H9 (cell line): ENCODE measurements at regions not wholly inside any gene's neighbourhood (a gene's known extent, or its start where the extent isn't known, plus 50 kb on each side); places are given as distances from the start of the nearest gene placed in this dataset.

ENCODE experiments used
- DNase-seq: peaks from one replicate; pipeline ENCODE4 v3.0.0-alpha.2; 2017
- H2AFZ ChIP-seq: one replicate; pipeline ENCODE4 v1.6.1; 2013; ENCODE audit warnings: mild to moderate bottlenecking, low read length, control low read depth, moderate library complexity
- H2AK5ac ChIP-seq: 2 replicates; pipeline ENCODE4 v1.6.1; 2013; ENCODE audit warnings: low read length, control low read depth, mixed read lengths; ENCODE audit not compliant: insufficient read length
- H2BK120ac ChIP-seq: one replicate; pipeline ENCODE4 v1.6.1; 2013; ENCODE audit warnings: low read depth, mild to moderate bottlenecking, low read length, control low read depth, inconsistent platforms; ENCODE audit not compliant: poor library complexity, severe bottlenecking
- H2BK12ac ChIP-seq: 2 replicates; pipeline ENCODE4 v1.6.1; 2013; ENCODE audit warnings: low read length, control low read depth, mixed read lengths, low read depth; ENCODE audit not compliant: insufficient read length
- H2BK15ac ChIP-seq: 2 replicates; pipeline ENCODE4 v1.6.1; 2013; ENCODE audit warnings: low read depth, low read length, control low read depth
- H2BK20ac ChIP-seq: one replicate; pipeline ENCODE4 v1.6.1; 2013; ENCODE audit warnings: low read depth, mild to moderate bottlenecking, low read length, control low read depth, inconsistent platforms; ENCODE audit not compliant: poor library complexity, severe bottlenecking
- H2BK5ac ChIP-seq: 2 replicates; pipeline ENCODE4 v1.6.1; 2013; ENCODE audit warnings: low read length, control low read depth, mixed read lengths; ENCODE audit not compliant: insufficient read length
- H3K14ac ChIP-seq: 2 replicates; pipeline ENCODE4 v1.6.1; 2013; ENCODE audit warnings: low read length, control low read depth; ENCODE audit not compliant: insufficient read depth
- H3K18ac ChIP-seq: 2 replicates; pipeline ENCODE4 v1.6.1; 2013; ENCODE audit warnings: low read depth, mild to moderate bottlenecking, mixed read lengths, low read length, control low read depth; ENCODE audit not compliant: insufficient read length
- H3K23ac ChIP-seq: 2 replicates; pipeline ENCODE4 v1.6.1; 2013; ENCODE audit warnings: low read length, control low read depth, mixed read lengths, low read depth; ENCODE audit not compliant: insufficient read length
- H3K23me2 ChIP-seq: 2 replicates; pipeline ENCODE4 v1.6.1; 2013; ENCODE audit warnings: low read depth, mild to moderate bottlenecking, mixed read lengths, low read length, control low read depth; ENCODE audit not compliant: insufficient read length, poor library complexity, severe bottlenecking
- H3K27ac ChIP-seq: 2 replicates; pipeline ENCODE4 v1.5.1; 2013; ENCODE audit warnings: low read length, control low read depth, mixed read lengths, low read depth; ENCODE audit not compliant: insufficient read length
- H3K27me3 ChIP-seq: 2 replicates; pipeline ENCODE4 v1.6.1; 2013; ENCODE audit warnings: low read length, control low read depth, inconsistent platforms; ENCODE audit not compliant: insufficient read depth
- H3K4ac ChIP-seq: 2 replicates; pipeline ENCODE4 v1.6.1; 2013; ENCODE audit warnings: low read depth, mild to moderate bottlenecking, control low read depth, inconsistent platforms, low read length, moderate library complexity
- H3K4me1 ChIP-seq: 2 replicates; pipeline ENCODE4 v1.6.1; 2013; ENCODE audit warnings: low read length, control low read depth, inconsistent platforms; ENCODE audit not compliant: insufficient read depth
- H3K4me2 ChIP-seq: 2 replicates; pipeline ENCODE4 v1.6.1; 2013; ENCODE audit warnings: low read length, control low read depth, mixed read lengths; ENCODE audit not compliant: insufficient read length, insufficient read depth
- H3K56ac ChIP-seq: 2 replicates; pipeline ENCODE4 v1.6.1; 2013; ENCODE audit warnings: low read depth, mild to moderate bottlenecking, mixed read lengths, low read length, control low read depth; ENCODE audit not compliant: insufficient read length
- H3K79me1 ChIP-seq: 2 replicates; pipeline ENCODE4 v1.6.1; 2013; ENCODE audit warnings: low read depth, mild to moderate bottlenecking, moderate library complexity, low read length, control low read depth, inconsistent platforms; ENCODE audit not compliant: insufficient read depth, poor library complexity, severe bottlenecking
- H3K79me2 ChIP-seq: 2 replicates; pipeline ENCODE4 v1.6.1; 2013; ENCODE audit warnings: low read length, control low read depth, inconsistent platforms; ENCODE audit not compliant: insufficient read depth
- H3K9ac ChIP-seq: 2 replicates; pipeline ENCODE4 v1.6.1; 2013; ENCODE audit warnings: low read length, control low read depth, mixed read lengths; ENCODE audit not compliant: insufficient read length; ENCODE audit errors: extremely low read depth
- H3K9me3 ChIP-seq: one replicate; pipeline ENCODE4 v1.6.1; 2013; ENCODE audit warnings: low read depth, low read length, inconsistent platforms; ENCODE audit not compliant: control insufficient read depth
- H3T11ph ChIP-seq: one replicate; pipeline ENCODE4 v1.6.1; 2013; ENCODE audit warnings: mild to moderate bottlenecking, low read length, control low read depth, inconsistent platforms
- H4K20me1 ChIP-seq: one replicate; pipeline ENCODE4 v1.6.1; 2013; ENCODE audit not compliant: control insufficient read depth, insufficient read length, insufficient read depth
- H4K5ac ChIP-seq: 2 replicates; pipeline ENCODE4 v1.6.1; 2013; ENCODE audit warnings: low read depth, mild to moderate bottlenecking, mixed read lengths, low read length, control low read depth; ENCODE audit not compliant: insufficient read length
- H4K8ac ChIP-seq: replicated peaks from 2 replicates; pipeline ENCODE4 v1.6.1; 2013; ENCODE audit warnings: low read length, control low read depth, mixed read lengths, low read depth; ENCODE audit not compliant: insufficient read length
- H4K91ac ChIP-seq: 2 replicates; pipeline ENCODE4 v1.6.1; 2013; ENCODE audit warnings: low read depth, mild to moderate bottlenecking, moderate library complexity, mixed read lengths, low read length, control low read depth; ENCODE audit not compliant: insufficient read length
- H3K27ac Mint-ChIP-seq, 3 experiments: 2 replicates in 2 of 3; 3 replicates in 1 of 3; pipeline ENCODE4 v1.8.0; 2020 to 2021; ENCODE audit warnings: mixed read lengths in 3 of 3, mild to moderate bottlenecking in 1 of 3, moderate library complexity in 1 of 3
- H3K27me3 Mint-ChIP-seq: 2 replicates; pipeline ENCODE4 v1.8.0; 2021; ENCODE audit warnings: low read depth, mild to moderate bottlenecking, moderate library complexity, mixed read lengths
- H3K36me3 Mint-ChIP-seq, 3 experiments: 2 replicates in 2 of 3; 3 replicates in 1 of 3; pipeline ENCODE4 v1.8.0; 2020 to 2021; ENCODE audit warnings: low read depth in 3 of 3, mixed read lengths in 3 of 3; ENCODE audit not compliant: insufficient read depth in 1 of 3
- H3K4me1 Mint-ChIP-seq, 2 experiments: 2 replicates each; pipeline ENCODE4 v1.8.0; 2020; ENCODE audit warnings: mixed read lengths in 2 of 2
- H3K4me3 Mint-ChIP-seq, 2 experiments: 2 replicates in 1 of 2; 3 replicates in 1 of 2; pipeline ENCODE4 v1.8.0; 2020 to 2021; ENCODE audit warnings: mild to moderate bottlenecking in 2 of 2, mixed read lengths in 2 of 2, moderate library complexity in 1 of 2
- H3K9me3 Mint-ChIP-seq, 2 experiments: 2 replicates in 1 of 2; 3 replicates in 1 of 2; pipeline ENCODE4 v1.8.0; 2020; ENCODE audit warnings: mild to moderate bottlenecking in 2 of 2, mixed read lengths in 2 of 2, moderate library complexity in 1 of 2
- CTCF ChIP-seq: fragments of 200-600 bp; sonication (generic); conservative IDR thresholded peaks from 3 replicates; pipeline ENCODE4 v1.8.0; 2021; ENCODE audit warnings: antibody characterized with exemption, mild to moderate bottlenecking
- WGBS: extraction: QIAGEN DNeasy Blood & Tissue Kit; methylation state at CpG from one replicate; pipeline ENCODE4 v1.1.7; 2013; ENCODE audit warnings: missing lambda C conversion rate, low lambda C conversion rate, mixed read lengths; ENCODE audit not compliant: insufficient read length; ENCODE audit errors: extremely low coverage; 5-methylcytosine and 5-hydroxymethylcytosine counted together

- H3K36me3 Mint-ChIP-seq, result no peaks in the 10 kb centered on the region
- no peak overlapping the region for H2BK5ac ChIP-seq
- H3K4me3 Mint-ChIP-seq, result no peak overlapping the region
- H2BK15ac ChIP-seq, result no peak overlapping the region
- peaks cover 2% of the 10 kb centered on the region; the same call in 1 of the 2 replicates for H3K27me3 Mint-ChIP-seq
- H2AFZ ChIP-seq, result no peak overlapping the region
- H3K27ac Mint-ChIP-seq, result no peak overlapping the region
- no peak overlapping the region for H3K18ac ChIP-seq
- H3T11ph ChIP-seq, result no peak overlapping the region
- no peak overlapping the region for H4K5ac ChIP-seq
- H3K79me1 ChIP-seq, result no peaks in the 10 kb centered on the region
- peaks cover 2 to 3% of the 10 kb centered on the region in 2 experiments for H3K4me1 Mint-ChIP-seq
- no peak overlapping the region for H4K8ac ChIP-seq
- H4K20me1 ChIP-seq, result no peaks in the 10 kb centered on the region
- H3K56ac ChIP-seq, result no peak overlapping the region
- H2AK5ac ChIP-seq, result no peak overlapping the region
- no peak overlapping the region for H2BK12ac ChIP-seq
- H3K27me3 ChIP-seq, result no peaks in the 10 kb centered on the region
- no peaks in the 10 kb centered on the region for H3K9me3 Mint-ChIP-seq
- H2BK120ac ChIP-seq, result no peak overlapping the region
- no peak for TF ChIP-seq CTCF
- no peak overlapping the region for H3K4ac ChIP-seq
- no peaks in the 10 kb centered on the region for H3K9me3 ChIP-seq
- H3K9ac ChIP-seq, result no peak overlapping the region
- no peak overlapping the region for H4K91ac ChIP-seq
- H3K79me2 ChIP-seq, result no peaks in the 10 kb centered on the region
- whole genome bisulfite sequencing, result no CpG with 5 or more reads among the region's 3 CpGs
- no peaks in the 10 kb centered on the region for H3K23me2 ChIP-seq
- no peak overlapping the region for H3K27ac ChIP-seq
- no peak overlapping the region for H2BK20ac ChIP-seq
- H3K14ac ChIP-seq, result no peak overlapping the region
- H3K4me2 ChIP-seq, result no peak overlapping the region
- H3K23ac ChIP-seq, result no peak overlapping the region
- H3K4me1 ChIP-seq, result no peaks in the 10 kb centered on the region
- DNase-seq, result no peak
Measured at GRCh38 chr1:173285048-173285447, 77.9 kb upstream of the TNFSF4 start.
